ENCODE measurements at regions not wholly inside any gene's neighbourhood (a gene's known extent, or its start where the extent isn't known, plus 50 kb on each side); places are given as distances from the start of the nearest gene placed in this dataset.

- DNase-seq (ENCODE audit: low read depth, low spot score) = no peak
These were observed 72.9 kb upstream of the PPM1J start for GRCh38 chr1:112788054-112788453.

- no peak for DNase-seq (ENCODE audit: low read depth, low spot score)
These were observed 67.9 kb upstream of the PPM1J start for GRCh38 chr1:112783059-112783458.

- DNase-seq (ENCODE audit: low read depth, low spot score) = no peak
These were observed 64.8 kb upstream of the PPM1J start for GRCh38 chr1:112779665-112780526.

GRCh38 chr1:112778137-112778536 is 63.0 kb upstream of the PPM1J start:
- DNase-seq (ENCODE audit: low read depth, low spot score) = no peak

GRCh38 chr1:112776688-112777087 is 61.6 kb upstream of the PPM1J start:
- DNase-seq (ENCODE audit: low read depth, low spot score) = no peak

- DNase-seq (ENCODE audit: low read depth, low spot score) = no peak
These were observed 57.6 kb upstream of the PPM1J start for GRCh38 chr1:112772781-112773180.

- DNase-seq (ENCODE audit: low read depth, low spot score) = no peak
These were observed 55.6 kb upstream of the PPM1J start for GRCh38 chr1:112770724-112771123.

GRCh38 chr1:112769611-112770010 is 54.5 kb upstream of the PPM1J start:
- DNase-seq (ENCODE audit: low read depth, low spot score) = peak; percentile 4

- DNase-seq (ENCODE audit: low read depth, low spot score) = no peak
These were observed 52.5 kb upstream of the PPM1J start for GRCh38 chr1:112767646-112768045.

All from pulmonary artery endothelial cell (primary cell).